ENCODE measurements at regions not wholly inside any gene's neighbourhood (a gene's known extent, or its start where the extent isn't known, plus 50 kb on each side); places are given as distances from the start of the nearest gene placed in this dataset.
"Not testable (repeated sequence)": the region's sequence is repeated elsewhere in the genome, so short reads cannot be mapped to it uniquely, and the experiment has no call there.

GRCh38 chr2:176851200-176851888 is 361.2 kb upstream of the HNRNPA3 start:
- no peak for DNase-seq (ENCODE audit: low spot score in 2 of 2)
- H3K4me3 ChIP-seq = no peak overlapping the region
- no peaks in the 10 kb centered on the region for H3K4me1 ChIP-seq
- in situ Hi-C loops (cut with MboI; ENCODE audit: low sequenced_read_pairs) = no loop called here
- peaks cover 3% of the 10 kb centered on the region; the same call in 1 of the 2 replicates for H3K27me3 ChIP-seq (ENCODE audit: low read depth)
- no peaks in the 10 kb centered on the region for H3K36me3 ChIP-seq (replicated peaks)
- no peaks in the 10 kb centered on the region for H3K9me3 ChIP-seq

GRCh38 chr2:176851889-176852483 is 360.6 kb upstream of the HNRNPA3 start:
- no peak for DNase-seq (ENCODE audit: low spot score in 2 of 2)
- no peaks in the 10 kb centered on the region for H3K9me3 ChIP-seq
- no peak overlapping the region for H3K4me3 ChIP-seq
- no peaks in the 10 kb centered on the region for H3K36me3 ChIP-seq (replicated peaks)
- H3K27me3 ChIP-seq (ENCODE audit: low read depth) = 0 out of 2 replicates have a peak, but pooled peaks cover 3% of the 10 kb centered on the region
- in situ Hi-C loops (cut with MboI; ENCODE audit: low sequenced_read_pairs) = no loop called here
- H3K4me1 ChIP-seq = no peaks in the 10 kb centered on the region

GRCh38 chr2:176852667-176853066 is 359.9 kb upstream of the HNRNPA3 start:
- Histone ChIP-seq H3K9me3 (no peaks in the 10 kb centered on the region), H3K36me3 (replicated peaks) (no peaks in the 10 kb centered on the region), H3K27me3 (ENCODE audit: low read depth) (0 out of 2 replicates have a peak, but pooled peaks cover 3% of the 10 kb centered on the region), H3K4me1 (no peaks in the 10 kb centered on the region), H3K4me3 (no peak overlapping the region)
- no peak for DNase-seq (ENCODE audit: low spot score in 2 of 2)
- in situ Hi-C loops (cut with MboI; ENCODE audit: low sequenced_read_pairs) = no loop called here

- Histone ChIP-seq H3K9me3 (no peaks in the 10 kb centered on the region), H3K4me3 (no peak overlapping the region), H3K4me1 (no peaks in the 10 kb centered on the region), H3K36me3 (replicated peaks) (no peaks in the 10 kb centered on the region), H3K27me3 (ENCODE audit: low read depth) (no peaks in the 10 kb centered on the region; the same call in 1 of the 2 replicates)
- no peak for DNase-seq (ENCODE audit: low spot score in 2 of 2)
- in situ Hi-C loops (cut with MboI; ENCODE audit: low sequenced_read_pairs) = no loop called here
Measured at GRCh38 chr2:176854062-176854461, 358.5 kb upstream of the HNRNPA3 start.

- no peak for DNase-seq (ENCODE audit: low spot score in 2 of 2)
Measured at GRCh38 chr2:176854878-176855277, 357.7 kb upstream of the HNRNPA3 start.

GRCh38 chr2:176856683-176857082 is 355.9 kb upstream of the HNRNPA3 start:
- in situ Hi-C loops (cut with MboI; ENCODE audit: low sequenced_read_pairs) = no loop called here
- no peak for DNase-seq (ENCODE audit: low spot score in 2 of 2)
- H3K36me3 ChIP-seq (replicated peaks) = no peaks in the 10 kb centered on the region
- no peaks in the 10 kb centered on the region; the same call in 1 of the 2 replicates for H3K27me3 ChIP-seq (ENCODE audit: low read depth)
- H3K4me1 ChIP-seq = no peaks in the 10 kb centered on the region
- H3K9me3 ChIP-seq = no peaks in the 10 kb centered on the region
- no peak overlapping the region for H3K4me3 ChIP-seq

More at GRCh38 chr2:176854878-176855277, 357.7 kb upstream of the HNRNPA3 start:
- Histone ChIP-seq H3K9me3 (no peaks in the 10 kb centered on the region), H3K36me3 (replicated peaks) (no peaks in the 10 kb centered on the region), H3K27me3 (ENCODE audit: low read depth) (no peaks in the 10 kb centered on the region; the same call in 1 of the 2 replicates), H3K4me3 (no peak overlapping the region), H3K4me1 (no peaks in the 10 kb centered on the region)
- in situ Hi-C loops (cut with MboI; ENCODE audit: low sequenced_read_pairs) = no loop called here

- DNase-seq (ENCODE audit: low spot score in 2 of 2) = no peak
- H3K4me1 ChIP-seq = no peaks in the 10 kb centered on the region
- in situ Hi-C loops (cut with MboI; ENCODE audit: low sequenced_read_pairs) = no loop called here
Measured at GRCh38 chr2:176865336-176865735, 347.3 kb upstream of the HNRNPA3 start.

GRCh38 chr2:176872406-176872805 is 340.2 kb upstream of the HNRNPA3 start:
- in situ Hi-C loops (cut with MboI; ENCODE audit: low sequenced_read_pairs) = no loop called here
- no peaks in the 10 kb centered on the region for H3K36me3 ChIP-seq (replicated peaks)

More at GRCh38 chr2:176865336-176865735, 347.3 kb upstream of the HNRNPA3 start:
- no peak overlapping the region for H3K4me3 ChIP-seq
- H3K9me3 ChIP-seq = no peaks in the 10 kb centered on the region
- no peaks in the 10 kb centered on the region for H3K36me3 ChIP-seq (replicated peaks)
- peaks cover 13% of the 10 kb centered on the region for H3K27me3 ChIP-seq (ENCODE audit: low read depth)

GRCh38 chr2:176873403-176873802 is 339.2 kb upstream of the HNRNPA3 start:
- no peak overlapping the region for H3K4me3 ChIP-seq
- no peak for DNase-seq (ENCODE audit: low spot score in 2 of 2)
- no peaks in the 10 kb centered on the region for H3K36me3 ChIP-seq (replicated peaks)
- peaks cover 10% of the 10 kb centered on the region for H3K27me3 ChIP-seq (ENCODE audit: low read depth)
- 0 out of 2 replicates have a peak, but pooled peaks cover 5% of the 10 kb centered on the region for H3K9me3 ChIP-seq
- H3K4me1 ChIP-seq = no peaks in the 10 kb centered on the region
- in situ Hi-C loops (cut with MboI; ENCODE audit: low sequenced_read_pairs) = no loop called here

More at GRCh38 chr2:176872406-176872805, 340.2 kb upstream of the HNRNPA3 start:
- Histone ChIP-seq H3K27me3 (ENCODE audit: low read depth) (peaks cover 13% of the 10 kb centered on the region), H3K4me1 (no peaks in the 10 kb centered on the region), H3K9me3 (0 out of 2 replicates have a peak, but pooled peaks cover 5% of the 10 kb centered on the region), H3K4me3 (no peak overlapping the region)
- DNase-seq (ENCODE audit: low spot score in 2 of 2) = no peak

GRCh38 chr2:176876493-176877103 is 336.0 kb upstream of the HNRNPA3 start:
- Histone ChIP-seq H3K27me3 (ENCODE audit: low read depth) (peaks cover 10% of the 10 kb centered on the region), H3K4me3 (no peak overlapping the region), H3K9me3 (no peaks in the 10 kb centered on the region), H3K36me3 (replicated peaks) (no peaks in the 10 kb centered on the region), H3K4me1 (no peaks in the 10 kb centered on the region)
- DNase-seq (ENCODE audit: low spot score in 2 of 2) = no peak
- in situ Hi-C loops (cut with MboI; ENCODE audit: low sequenced_read_pairs) = no loop called here

- in situ Hi-C loops (cut with MboI; ENCODE audit: low sequenced_read_pairs) = no loop called here
- Histone ChIP-seq H3K27me3 (ENCODE audit: low read depth) (peaks cover 10% of the 10 kb centered on the region), H3K4me3 (no peak overlapping the region), H3K36me3 (replicated peaks) (no peaks in the 10 kb centered on the region), H3K9me3 (no peaks in the 10 kb centered on the region), H3K4me1 (no peaks in the 10 kb centered on the region)
- no peak for DNase-seq (ENCODE audit: low spot score in 2 of 2)
Measured at GRCh38 chr2:176879426-176879995, 333.1 kb upstream of the HNRNPA3 start.

- H3K4me1 ChIP-seq; H3K36me3 ChIP-seq (replicated peaks); DNase-seq (ENCODE audit: low spot score in 2 of 2); H3K9me3 ChIP-seq; H3K27me3 ChIP-seq (ENCODE audit: low read depth); H3K4me3 ChIP-seq; in situ Hi-C loops (cut with MboI; ENCODE audit: low sequenced_read_pairs): not testable (repeated sequence)
Measured at GRCh38 chr2:176882045-176882444, 330.5 kb upstream of the HNRNPA3 start.

GRCh38 chr2:176885001-176885643 is 327.5 kb upstream of the HNRNPA3 start:
- DNase-seq (ENCODE audit: low spot score in 2 of 2) = no peak
- peaks cover 21% of the 10 kb centered on the region for H3K27me3 ChIP-seq (ENCODE audit: low read depth)
- in situ Hi-C loops (cut with MboI; ENCODE audit: low sequenced_read_pairs) = no loop called here
- no peak overlapping the region for H3K4me3 ChIP-seq
- H3K4me1 ChIP-seq = no peaks in the 10 kb centered on the region
- H3K36me3 ChIP-seq (replicated peaks) = no peaks in the 10 kb centered on the region
- no peaks in the 10 kb centered on the region for H3K9me3 ChIP-seq

Measured in HAP-1 (cell line).